ENCODE measurements at regions not wholly inside any gene's neighbourhood (a gene's known extent, or its start where the extent isn't known, plus 50 kb on each side); places are given as distances from the start of the nearest gene placed in this dataset.

DNA sequence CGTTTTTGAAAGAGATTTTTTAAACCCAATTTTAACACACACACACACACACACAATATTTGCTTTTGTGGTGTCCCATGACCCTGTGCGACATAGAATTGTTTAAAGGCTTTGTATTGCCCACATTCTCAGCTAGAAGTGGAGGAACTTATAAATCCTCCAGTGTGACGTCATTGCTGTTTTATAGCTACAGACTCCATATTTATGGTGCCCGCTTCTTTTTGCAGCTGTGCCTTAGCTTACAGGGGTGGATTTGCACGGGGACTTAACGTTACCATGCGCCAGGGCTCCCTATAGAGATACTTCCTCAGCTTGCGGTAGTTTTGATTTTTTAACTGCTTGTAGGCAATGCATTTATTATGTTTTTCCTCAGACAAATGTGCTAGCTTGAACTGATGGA is 101.9 kb upstream of the SMIM21 start:
- TF ChIP-seq, protein P1, sequence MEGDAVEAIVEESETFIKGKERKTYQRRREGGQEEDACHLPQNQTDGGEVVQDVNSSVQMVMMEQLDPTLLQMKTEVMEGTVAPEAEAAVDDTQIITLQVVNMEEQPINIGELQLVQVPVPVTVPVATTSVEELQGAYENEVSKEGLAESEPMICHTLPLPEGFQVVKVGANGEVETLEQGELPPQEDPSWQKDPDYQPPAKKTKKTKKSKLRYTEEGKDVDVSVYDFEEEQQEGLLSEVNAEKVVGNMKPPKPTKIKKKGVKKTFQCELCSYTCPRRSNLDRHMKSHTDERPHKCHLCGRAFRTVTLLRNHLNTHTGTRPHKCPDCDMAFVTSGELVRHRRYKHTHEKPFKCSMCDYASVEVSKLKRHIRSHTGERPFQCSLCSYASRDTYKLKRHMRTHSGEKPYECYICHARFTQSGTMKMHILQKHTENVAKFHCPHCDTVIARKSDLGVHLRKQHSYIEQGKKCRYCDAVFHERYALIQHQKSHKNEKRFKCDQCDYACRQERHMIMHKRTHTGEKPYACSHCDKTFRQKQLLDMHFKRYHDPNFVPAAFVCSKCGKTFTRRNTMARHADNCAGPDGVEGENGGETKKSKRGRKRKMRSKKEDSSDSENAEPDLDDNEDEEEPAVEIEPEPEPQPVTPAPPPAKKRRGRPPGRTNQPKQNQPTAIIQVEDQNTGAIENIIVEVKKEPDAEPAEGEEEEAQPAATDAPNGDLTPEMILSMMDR (IDR thresholded peaks at IDR 0.05), result no peak
- no peak for TF ChIP-seq POLR2A (IDR thresholded peaks at IDR 0.05; ENCODE audit: low read depth)
